ENCODE measurements at regions not wholly inside any gene's neighbourhood (a gene's known extent, or its start where the extent isn't known, plus 50 kb on each side); places are given as distances from the start of the nearest gene placed in this dataset.

DNA sequence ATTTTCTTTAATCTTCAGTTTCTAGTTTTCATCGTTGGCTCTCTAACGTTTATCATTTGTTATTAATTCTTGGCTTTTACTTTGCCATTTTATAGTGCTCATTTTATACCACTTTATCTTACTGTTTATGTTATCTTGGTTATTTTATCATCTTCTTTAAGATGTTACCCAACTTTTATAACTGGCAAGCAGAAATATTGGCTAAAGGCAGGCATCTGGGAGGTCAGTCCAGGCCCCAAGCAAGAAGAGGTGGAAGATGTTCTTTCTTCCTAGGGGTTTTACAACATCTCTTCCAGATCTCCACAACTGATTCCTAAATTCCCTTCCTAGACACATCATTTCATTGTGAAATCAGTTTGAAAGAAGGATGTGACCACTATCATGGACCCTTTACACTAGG is 208.1 kb downstream of the AHR start:
- TF ChIP-seq, protein P1, sequence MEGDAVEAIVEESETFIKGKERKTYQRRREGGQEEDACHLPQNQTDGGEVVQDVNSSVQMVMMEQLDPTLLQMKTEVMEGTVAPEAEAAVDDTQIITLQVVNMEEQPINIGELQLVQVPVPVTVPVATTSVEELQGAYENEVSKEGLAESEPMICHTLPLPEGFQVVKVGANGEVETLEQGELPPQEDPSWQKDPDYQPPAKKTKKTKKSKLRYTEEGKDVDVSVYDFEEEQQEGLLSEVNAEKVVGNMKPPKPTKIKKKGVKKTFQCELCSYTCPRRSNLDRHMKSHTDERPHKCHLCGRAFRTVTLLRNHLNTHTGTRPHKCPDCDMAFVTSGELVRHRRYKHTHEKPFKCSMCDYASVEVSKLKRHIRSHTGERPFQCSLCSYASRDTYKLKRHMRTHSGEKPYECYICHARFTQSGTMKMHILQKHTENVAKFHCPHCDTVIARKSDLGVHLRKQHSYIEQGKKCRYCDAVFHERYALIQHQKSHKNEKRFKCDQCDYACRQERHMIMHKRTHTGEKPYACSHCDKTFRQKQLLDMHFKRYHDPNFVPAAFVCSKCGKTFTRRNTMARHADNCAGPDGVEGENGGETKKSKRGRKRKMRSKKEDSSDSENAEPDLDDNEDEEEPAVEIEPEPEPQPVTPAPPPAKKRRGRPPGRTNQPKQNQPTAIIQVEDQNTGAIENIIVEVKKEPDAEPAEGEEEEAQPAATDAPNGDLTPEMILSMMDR (IDR thresholded peaks at IDR 0.05; ENCODE audit: low read length, missing control alignments), result no peak
- DNase-seq (ENCODE audit: low read depth), result no peak
- no peak overlapping the region for H3K4me3 ChIP-seq (replicated peaks; ENCODE audit: low read depth, low read length)

DNA sequence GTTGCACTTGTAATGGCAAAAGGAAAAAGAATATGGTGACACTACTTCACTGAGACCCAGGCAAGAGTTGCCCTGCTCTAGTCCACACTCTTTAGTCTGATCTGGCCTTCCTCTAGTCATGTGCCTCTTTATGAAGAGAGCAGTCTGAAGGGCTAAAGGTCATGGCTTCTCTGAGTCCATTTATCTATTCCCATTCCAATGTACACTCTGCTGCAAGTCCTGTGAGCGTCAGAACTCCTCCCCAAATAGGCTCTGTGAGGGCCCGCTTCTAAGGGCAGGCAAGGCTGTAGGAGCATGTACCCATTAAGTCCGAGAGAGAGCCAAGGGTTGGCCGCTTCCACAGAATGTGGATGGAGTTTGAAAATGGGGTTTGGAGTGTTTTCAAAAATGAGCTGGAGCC is 209.3 kb downstream of the AHR start:
- DNase-seq (ENCODE audit: low read depth), result no peak
- TF ChIP-seq, protein P1 (IDR thresholded peaks at IDR 0.05; ENCODE audit: low read length, missing control alignments), result no peak
- no peak overlapping the region for H3K4me3 ChIP-seq (replicated peaks; ENCODE audit: low read depth, low read length)

DNA sequence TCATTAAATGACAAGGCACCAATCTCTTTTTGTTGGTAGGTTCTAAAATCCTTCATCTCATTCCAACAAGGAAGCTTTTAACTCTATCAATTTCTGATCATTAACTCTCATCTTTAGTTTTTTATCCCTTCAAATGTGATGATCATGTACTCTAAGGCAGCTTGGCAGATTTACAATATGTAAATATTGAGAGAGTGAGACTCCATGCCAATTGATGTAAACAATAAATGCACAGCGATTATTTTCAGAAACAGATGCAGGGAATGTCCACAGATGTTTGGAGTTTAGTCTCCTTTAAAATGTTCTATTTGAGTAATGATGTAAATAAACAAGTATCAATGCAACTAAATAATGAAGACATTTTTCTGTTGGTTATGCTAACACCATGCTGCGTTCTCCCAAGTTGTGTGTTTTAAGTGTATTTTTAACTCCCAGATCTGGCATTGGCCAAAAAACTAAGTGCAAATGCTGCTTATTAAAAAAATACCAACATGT is 213.8 kb downstream of the AHR start:
- no peak for DNase-seq (ENCODE audit: low read depth)
- H3K4me3 ChIP-seq (replicated peaks; ENCODE audit: low read depth, low read length), result no peak overlapping the region
- TF ChIP-seq, protein P1 (IDR thresholded peaks at IDR 0.05; ENCODE audit: low read length, missing control alignments), result no peak

DNA sequence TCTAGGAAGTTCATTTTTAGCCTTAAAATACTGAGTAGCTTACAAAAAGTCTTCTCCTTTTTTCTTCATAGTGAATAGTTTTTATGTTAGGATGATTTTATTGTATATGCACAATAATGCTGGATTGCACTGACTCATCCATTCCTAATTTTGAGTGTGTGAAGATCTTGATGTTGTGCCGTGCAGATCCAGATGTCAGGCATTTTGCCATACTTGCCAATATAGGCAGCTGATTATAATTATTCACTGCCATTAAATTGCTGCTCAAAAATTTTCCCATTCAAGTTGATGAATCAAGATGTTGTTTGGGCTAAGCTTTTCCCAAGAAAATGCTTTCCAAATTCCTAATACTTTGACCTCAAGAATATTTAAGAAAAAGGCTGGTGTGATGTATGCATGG is 218.3 kb downstream of the AHR start:
- H3K4me3 ChIP-seq (replicated peaks; ENCODE audit: low read depth, low read length), result no peak overlapping the region
- no peak for DNase-seq (ENCODE audit: low read depth)
- TF ChIP-seq, protein P1 (IDR thresholded peaks at IDR 0.05; ENCODE audit: low read length, missing control alignments), result no peak

DNA sequence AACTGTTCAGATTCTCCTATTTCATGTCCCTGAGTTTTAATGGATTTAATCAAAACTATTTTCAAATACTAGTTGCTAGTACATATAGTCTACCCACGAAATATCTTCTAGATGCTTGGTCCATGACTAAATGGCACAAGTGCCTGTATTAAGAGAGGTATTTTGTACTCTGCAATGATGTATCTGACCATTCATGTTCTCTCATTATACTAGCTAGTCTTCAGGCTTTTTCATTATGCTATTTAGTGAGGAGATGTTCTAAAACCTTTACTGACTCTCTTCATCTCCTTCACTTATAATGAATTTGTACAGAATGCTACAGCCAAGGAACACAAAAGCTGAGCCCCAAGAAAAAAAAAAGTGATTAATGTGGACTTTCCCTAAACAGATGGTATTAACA is 222.5 kb downstream of the AHR start:
- H3K4me3 ChIP-seq (replicated peaks; ENCODE audit: low read depth, low read length), result no peak overlapping the region
- TF ChIP-seq, protein P1 (IDR thresholded peaks at IDR 0.05; ENCODE audit: low read length, missing control alignments), result no peak
- peak; percentile 43 for DNase-seq (ENCODE audit: low read depth)

DNA sequence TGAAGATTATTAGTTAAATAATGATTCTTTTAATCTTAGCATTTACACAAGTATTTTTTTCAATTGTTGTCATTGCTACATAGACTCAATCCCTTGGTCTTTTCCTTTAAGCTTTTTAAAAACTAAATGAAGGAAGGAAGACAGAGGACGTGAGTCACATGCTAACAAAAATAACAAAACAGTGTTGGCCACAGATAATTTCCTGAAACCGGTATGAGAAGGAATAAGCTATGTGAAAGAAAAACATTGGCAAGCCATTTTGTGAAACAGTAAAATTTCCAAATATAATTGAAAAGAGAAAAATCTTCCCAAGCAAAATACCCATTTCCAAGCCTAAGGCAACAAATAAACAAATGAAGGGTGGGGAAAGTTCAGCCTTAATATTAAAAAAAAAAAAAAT is 223.0 kb downstream of the AHR start:
- peak; percentile 91 for DNase-seq (ENCODE audit: low read depth)
- TF ChIP-seq, protein P1 (IDR thresholded peaks at IDR 0.05; ENCODE audit: low read length, missing control alignments), result no peak
- H3K4me3 ChIP-seq (replicated peaks; ENCODE audit: low read depth, low read length), result no peak overlapping the region
